Activated CD4-positive, alpha-beta T cell treated with anti-CD3 and anti-CD28 coated beads, Interleukin-2, amount 50 U/mL, for 16 hours (primary cell): ENCODE measurements at regions not wholly inside any gene's neighbourhood (a gene's known extent, or its start where the extent isn't known, plus 50 kb on each side); places are given as distances from the start of the nearest gene placed in this dataset.
"Not testable (repeated sequence)": the region's sequence is repeated elsewhere in the genome, so short reads cannot be mapped to it uniquely, and the experiment has no call there.

Experiments used
- DNase-seq: peaks from one replicate; pipeline ENCODE4 v3.0.0-alpha.2; 2020

DNA sequence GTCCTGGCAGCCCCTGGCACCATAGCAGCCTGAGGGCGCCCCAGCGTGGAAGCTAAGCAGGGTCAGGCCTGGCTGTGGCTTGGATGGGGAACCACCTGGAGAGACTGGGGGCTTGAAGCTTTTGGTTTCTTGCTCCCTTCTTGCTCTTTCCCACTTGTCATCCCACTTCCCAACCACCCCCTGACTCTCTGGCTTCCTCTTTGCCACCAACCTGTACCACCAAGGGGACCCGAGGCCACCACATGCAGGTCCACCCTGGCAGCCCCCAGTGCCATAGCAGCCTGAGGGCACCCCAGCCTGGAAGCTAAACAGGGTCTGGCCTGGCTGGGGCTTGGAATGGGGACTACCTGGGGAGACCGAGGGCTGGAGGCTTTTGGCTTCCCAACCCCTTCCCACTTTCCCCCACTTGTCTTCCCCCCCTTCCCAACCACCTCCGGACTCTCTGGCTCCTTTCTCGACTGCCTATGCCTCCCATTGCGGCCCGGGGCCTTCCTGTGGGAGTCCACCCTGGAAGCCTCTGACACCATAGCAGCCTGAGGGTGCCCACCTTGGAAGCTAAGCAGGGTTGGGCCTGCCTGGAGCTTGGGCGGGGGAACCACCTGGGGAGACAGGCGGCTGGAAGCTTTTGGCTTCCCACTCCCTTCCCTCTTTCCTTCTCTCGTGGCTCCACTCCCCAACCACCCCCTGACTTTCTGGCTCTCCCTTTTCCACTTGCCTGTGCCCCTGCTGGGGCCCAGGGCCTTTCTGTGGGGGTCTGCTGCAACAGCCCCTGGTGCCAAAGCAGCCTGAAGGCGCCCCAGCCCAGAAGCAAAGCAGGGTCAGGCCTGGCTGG is 2294.4 kb downstream of the TP53TG3F start:
- no peak for DNase-seq

DNA sequence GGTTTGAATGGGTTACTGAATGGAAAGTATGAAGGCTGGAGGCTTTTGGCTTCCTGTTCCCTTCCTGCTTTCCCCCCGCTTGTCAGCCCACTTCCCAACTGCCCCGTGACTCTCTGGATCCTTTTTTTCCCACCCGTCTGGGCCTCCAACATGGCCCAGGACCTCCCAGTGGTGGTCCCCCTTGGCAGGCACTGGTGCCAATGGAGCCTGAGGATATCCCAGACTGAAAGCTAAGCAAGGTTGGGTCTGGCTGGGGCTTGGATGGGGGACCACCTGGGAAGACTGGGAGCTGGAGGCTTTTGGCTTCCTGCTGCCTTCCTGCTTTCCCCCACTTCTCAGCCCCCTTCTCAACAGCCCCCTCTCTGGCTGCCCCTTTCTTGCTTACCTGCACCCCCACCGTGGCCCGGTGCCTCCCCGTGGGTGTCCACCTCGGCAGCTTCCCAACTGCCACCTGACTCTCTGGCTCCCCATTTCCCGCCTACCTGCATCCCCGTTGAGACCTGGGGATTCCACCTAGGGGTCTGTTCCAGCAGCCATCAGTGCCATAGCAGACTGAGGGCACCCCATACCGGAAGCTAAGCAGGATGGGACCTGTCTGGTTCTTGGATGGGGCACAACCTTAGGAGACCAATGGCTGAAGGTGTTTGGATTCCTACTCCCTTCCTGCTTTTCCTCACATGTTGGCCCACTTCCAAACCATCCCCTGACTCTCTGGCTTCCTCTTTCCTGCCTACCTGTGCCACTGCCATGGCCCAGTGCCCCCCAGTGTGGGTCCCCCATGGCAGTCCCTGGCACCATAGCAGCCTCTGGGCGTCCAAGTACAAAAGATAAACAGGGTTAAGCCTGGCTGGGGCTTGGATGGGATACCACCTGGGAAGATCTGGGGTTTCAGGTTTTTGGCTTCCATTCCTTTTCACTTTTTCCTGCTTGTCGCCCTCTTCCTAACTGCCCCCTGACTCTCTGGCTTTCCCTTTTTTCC is 2295.3 kb downstream of the TP53TG3F start:
- no peak for DNase-seq

DNA sequence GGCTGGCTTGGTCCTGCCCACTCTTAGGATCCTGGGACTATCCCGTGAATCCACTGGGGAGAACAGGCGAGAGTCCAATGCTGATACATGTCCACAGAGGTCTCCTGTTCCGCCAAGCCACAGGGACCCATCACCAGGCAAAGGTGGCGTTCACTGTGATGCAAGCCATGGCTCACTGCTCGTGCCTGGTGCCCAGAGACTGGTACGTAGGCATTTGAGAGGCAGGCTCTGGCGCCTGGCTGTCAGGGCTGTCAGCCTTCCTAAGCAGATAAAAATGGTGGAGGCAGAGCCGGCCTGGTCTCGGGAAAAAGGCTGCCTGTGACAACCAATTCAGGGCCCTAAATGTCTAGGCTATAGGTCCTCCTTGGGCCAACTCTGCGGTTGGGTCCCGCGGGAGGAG is 2329.0 kb downstream of the TP53TG3F start:
- no peak for DNase-seq

DNA sequence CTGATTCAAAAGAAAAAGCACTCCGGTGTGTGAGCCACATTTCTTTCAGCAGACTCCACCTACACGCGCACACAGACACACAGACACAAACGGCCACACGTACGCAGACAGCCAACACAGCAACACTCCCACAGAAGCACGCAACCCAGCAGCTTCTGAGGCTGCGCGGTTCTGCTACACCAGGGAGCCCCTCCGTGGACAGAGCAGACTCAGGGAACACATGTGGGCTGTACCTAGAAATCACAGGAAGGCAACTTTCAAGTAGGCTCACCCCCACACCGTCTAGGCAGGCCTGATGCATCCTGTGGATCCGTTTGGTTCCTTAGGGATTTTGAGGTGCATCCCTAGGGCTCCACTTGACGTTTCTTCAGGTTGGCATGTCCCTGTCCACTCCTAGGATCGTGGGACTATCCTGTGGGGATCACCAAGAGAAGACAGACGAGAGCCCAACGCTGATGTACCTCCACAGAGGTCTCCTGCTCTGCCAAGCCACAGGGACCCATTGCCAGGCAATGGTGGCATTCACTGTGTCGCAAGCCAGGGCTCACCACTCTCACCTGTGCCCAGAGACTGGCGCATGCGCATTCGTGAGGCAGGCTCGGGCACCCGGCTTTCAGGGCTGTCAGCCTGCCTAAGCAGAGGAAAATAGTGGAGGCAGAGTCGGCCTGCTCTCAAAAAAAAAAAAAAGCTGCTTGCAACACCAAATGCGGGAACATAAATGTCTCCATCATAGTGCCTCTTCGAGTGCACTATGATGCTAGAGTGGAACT is 2333.3 kb downstream of the TP53TG3F start:
- DNase-seq: no peak

DNA sequence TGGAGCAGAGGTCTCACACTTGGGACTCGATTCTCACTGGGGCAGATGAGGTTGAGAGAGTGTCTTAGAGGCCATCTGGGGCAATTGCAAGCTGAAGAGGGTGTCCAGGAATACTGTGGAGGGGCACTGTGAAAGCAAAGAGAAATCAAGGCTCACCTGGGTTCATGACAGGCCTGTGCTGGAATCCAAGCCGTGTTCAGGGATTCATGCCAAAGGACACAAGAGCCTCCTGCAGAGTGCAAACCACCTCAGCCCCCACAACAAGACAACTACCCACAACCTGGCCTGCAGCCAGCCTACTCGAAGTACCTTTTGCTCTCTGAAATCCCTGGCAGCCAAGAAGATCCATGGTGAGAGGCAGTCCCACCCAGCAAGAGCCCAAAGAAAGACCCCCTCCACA is 2334.2 kb downstream of the TP53TG3F start:
- no peak for DNase-seq

DNA sequence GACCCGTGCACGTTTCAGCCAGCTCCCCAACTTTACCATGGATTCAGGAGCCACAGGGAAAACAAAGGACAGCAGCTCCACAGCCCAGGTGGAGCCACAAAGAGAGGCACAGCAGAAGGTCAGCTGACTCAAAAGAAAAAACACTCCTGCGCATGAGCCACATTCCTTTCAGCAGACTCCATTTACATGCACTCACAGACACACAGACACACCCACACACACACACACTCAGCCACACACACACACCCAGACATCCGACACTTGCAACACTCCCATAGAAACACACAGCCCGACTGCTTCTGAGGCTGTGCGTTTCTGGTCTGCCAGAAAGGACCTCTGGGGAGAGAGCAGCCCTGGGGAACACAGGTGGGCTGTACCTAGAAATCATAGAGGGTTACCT is 2335.5 kb downstream of the TP53TG3F start:
- DNase-seq: no peak

DNA sequence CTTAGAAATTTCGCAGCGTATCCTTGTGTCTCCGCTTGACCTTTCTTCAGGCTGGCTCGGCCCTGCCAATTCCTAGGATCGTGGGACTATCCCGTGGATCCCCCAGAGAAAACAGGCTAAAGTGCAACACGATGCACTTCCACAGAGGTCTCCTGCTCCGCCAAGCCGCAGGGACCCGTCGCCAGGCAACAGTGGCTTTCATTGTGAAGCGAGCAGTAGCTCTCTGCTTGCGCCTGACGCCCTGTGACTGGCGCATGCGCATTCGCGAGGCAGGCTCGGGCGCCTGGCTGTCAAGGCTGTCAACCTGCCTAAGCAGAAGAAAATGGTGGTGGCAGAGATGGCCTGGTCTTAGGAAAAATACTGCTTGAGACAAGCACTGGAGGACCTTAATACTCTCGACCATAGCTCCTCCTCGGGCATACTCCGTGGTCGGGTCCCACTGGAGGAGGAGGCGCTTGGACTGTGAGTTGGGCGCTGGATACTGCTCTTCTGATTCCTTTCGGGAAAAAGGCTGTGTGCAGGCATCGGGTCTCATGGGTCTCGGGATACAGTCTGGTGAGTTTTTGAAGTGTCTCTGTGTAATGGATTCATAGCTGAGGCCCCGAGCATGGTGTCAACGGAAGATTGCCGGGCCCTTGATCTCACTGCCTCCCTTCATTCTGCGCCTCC is 2336.1 kb downstream of the TP53TG3F start:
- no peak for DNase-seq

DNA sequence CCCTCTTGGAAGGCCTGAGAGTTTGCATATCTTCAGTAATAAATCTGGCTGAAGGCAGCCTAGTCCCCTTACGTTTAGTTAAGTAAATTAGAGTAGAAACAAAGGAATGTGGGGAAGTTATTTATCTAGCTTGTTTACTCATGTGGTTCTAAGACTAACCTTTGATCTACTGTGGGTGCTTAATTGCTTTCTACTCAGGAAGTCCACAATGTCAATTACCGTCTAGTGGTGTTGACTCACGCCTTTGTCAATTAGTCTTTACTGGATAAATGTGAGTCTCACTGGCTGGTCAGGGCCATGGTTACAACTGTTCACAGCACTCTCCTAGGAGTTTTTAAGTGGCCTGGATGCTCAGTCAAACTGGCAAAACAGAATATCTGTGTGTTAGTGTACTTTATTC is 2338.4 kb downstream of the TP53TG3F start:
- DNase-seq: no peak

DNA sequence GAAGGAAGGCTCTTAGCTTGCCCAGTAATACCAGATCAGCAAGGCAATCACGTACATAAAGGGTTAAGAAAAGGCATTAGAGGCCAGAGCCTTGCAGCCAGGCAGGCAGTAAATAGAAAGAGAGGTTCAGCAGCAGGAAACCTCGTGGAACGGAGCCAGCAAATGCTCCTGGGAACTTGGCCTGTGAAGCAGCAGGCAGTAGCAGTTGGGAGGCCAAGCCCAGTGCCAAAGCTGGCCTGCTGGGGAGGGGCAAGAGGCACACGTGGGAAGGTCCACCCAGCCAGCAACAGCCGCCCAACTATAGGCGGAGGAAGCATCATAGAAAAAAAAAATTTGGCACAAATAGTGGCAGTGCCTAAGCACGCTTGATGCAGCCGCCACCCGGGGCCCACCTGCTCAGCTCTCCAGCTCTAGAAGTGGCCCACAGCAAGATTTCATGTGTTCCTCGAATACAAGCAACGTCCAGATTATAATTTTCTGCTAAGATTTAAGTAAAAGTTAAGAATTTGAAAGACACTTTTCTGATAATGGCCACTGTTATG is 2339.5 kb downstream of the TP53TG3F start:
- DNase-seq: no peak

DNA sequence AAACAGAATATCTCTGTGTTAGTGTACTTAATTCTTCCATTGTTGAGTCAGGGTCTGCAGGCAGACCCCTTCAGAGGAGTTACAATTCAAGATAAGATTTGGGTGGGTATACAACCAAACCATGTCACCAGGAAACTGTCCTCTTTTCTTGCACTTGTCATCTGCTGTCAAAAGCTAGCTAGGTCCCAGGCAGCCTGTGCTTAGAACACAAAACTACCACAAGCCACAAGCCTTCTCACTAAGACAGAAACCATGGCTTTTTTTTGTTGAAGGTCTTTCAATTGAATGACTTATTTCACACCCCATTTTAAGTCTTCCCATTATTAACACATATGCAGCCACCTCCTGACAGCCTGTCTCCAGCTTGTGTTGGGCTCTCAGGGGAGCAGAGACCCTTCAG is 2345.1 kb downstream of the TP53TG3F start:
- not testable (repeated sequence) for DNase-seq

DNA sequence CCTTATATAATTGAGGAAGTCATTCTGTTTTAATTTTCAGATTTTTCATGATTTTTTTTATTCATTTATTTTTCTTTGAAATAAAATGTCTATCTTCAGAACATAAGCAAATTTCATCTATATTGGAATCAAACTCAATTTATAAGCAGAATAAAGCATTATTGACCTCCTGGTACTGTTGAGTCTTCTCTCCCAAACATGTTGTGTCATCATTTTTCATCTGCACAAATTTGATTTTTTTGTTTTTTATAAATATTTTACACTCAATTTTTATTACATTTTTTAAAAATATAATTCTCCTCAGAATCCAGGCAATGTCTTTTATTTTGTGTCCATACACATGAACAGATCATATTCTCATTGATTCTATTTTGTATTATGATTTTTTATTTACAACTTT is 2363.9 kb downstream of the TP53TG3F start:
- no peak for DNase-seq

DNA sequence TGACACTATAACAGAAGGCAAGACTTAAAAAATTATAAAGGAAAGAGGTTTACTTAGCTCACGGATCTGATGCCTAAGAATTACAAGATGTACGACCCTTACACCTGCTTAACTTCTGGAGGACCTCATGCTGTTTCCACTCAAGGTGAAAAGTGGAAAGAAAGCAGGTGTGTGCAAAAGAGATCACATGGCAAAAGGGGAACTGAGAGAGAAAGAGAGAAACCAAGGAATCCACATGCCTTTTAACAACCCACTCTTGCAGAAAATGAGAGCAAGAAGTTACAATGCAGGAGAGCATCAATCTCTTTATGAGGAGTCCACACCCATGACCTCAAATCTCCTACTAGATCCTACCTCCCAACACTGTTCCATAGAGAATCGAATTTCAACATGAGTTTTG is 2382.2 kb downstream of the TP53TG3F start:
- no peak for DNase-seq

DNA sequence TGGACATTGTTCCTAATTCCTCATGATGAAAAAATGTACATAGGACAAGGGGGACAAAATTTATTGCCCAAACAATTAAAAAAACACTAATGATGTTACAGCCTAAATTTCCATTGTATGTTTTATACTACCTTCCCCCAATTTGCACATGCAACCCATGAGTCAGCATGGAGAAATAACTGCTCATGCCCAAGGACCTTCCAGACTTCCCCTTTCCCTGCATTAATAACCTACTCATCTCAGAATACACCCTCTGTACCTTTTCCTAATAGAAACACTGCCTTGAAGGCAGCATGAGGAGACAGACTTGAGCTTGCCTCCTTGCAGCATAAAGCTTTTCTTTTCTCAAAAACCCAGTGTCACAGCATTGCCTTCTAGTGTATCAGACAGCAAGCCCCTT is 2402.8 kb downstream of the TP53TG3F start:
- no peak for DNase-seq

DNA sequence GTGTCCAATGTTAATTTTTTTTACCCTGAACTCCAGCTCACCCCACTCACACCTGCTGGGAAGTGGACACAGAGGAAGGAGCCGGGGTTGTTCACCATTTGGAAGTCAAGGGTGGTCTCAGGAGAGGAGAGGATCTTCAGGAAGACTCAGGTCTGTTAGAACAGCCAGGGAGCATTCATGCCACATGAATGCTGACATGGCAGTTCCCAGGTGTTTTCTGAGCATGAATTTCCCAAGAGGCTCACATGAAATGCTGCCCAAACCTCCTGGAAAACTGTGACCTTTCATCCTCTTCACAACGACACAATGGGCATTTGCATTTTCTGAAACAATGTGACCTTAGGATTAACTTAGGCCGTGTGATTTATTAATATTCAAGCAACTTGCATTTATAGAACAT is 2409.2 kb downstream of the TP53TG3F start:
- DNase-seq: no peak

DNA sequence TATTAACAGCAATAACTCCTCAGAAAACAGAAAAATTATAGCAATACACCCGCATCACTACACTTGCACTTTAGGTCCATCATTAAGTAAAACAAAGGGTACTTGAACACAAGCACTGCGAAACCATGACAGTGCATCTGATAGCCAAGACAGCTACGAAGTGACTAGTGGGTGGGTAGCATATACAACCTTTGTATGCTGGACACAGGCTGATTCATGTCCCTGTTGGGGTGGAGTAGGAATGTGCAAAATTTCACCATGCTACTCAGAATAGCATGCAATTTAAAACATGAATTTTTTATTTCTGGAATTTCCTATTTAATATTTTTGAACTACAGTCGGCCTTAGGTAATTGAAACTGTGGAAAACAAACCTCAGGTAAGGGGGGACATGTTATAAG is 2414.1 kb downstream of the TP53TG3F start:
- no peak for DNase-seq

DNA sequence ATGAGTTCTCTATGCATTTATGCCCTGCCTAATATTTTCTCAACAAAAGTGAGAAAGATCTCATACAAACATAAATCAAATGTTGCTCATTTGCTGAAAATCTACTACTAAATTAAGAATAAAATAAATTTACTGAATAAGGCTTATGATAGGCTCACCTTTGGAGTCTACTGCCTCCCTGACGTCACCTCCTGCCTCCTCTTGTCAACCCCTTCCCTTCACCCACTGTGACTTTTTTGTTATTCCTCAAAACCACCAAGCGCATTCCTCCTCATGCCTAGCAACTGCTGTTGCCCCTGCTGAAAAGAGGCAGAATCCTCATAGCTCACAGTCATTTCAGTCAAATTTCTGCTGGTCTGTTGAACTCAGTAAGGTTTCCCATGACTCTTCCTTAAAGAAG is 2422.2 kb downstream of the TP53TG3F start:
- DNase-seq: no peak

DNA sequence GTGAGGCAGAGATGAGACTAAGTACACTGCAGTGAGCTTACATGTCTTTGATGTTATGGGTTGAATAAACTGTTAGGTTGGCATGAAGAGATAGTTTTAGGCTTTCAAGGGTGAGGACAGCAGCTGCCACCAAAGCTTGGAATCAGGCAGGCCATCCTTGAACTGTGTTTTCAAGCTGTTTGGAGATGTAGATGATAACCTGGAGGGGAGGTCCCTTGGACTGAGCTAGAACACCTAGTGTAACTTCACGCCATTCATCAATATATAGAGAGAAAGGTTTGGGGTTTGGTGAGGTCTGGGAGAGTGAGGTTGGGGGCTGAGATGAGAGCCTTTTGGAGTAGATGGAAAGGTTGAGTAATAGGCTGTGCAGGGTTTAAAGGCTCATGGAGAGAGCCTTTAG is 2447.0 kb downstream of the TP53TG3F start:
- DNase-seq: no peak

DNA sequence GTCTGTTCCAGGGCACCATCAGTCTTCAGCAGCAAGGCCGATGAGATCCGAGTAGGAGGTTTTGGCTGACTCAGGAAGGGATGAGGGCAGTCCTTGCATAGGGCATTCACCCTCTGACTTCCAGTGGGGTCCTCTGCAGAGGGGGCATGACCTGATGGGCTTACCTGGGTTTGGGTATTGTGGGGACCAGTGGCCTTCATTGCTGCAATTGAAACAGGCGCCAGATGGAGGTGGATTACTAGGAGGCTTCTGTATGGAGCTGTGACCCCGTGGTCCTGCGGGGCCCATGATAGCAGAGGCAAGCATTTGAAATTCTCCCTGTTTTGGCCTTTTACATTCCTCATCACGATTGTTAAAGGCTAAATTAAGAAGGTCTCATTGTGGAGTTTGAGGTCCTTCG is 2448.7 kb downstream of the TP53TG3F start:
- no peak for DNase-seq

DNA sequence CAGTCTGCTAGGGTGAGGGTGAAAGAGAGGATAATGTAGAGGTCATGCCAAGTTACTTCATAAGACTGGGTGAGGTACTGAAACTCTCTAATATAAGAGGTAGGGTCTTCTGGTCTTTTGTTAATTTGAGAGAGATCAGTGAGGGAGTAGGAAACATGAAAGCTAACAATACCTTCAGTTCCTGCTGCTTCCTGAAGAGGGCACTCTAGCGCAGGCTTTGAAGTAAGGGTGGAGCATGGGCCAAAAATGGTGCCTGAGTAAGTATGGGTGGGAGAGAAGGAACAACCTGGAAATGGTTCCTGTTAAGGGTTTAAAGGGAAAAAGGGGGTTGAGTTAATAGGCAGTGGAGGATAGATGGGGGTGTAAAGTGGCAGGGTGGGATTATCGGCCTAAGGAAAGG is 2449.5 kb downstream of the TP53TG3F start:
- peak; percentile 2 for DNase-seq

DNA sequence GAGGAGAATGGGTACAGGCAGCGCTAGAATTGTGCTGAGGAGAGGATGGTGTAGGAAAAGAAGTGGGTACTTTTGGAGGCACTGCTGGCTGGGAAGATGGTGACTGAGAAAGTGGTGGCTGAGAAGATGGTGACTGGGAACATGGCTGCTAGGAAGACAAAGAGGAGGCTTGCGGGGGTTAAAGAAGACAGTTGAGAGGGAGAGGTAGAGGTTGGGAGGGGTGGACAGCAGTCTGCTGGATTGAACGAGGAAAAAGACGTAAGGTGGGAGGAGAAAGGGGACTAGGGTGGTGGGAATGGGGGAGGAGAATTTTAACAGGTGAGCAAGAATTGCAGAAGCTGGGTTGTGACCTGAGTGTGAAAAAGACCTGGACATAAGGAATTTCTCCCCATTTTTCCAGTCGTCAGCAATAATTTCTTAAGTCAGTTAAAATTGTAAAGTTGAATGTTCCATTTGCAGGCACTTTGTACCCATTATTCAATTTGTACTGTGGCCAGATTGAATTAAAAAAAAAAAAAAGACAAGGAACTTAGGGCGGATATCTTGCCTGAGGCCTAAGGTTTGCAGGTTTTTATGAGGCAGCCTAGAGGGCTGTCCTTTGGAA is 2450.0 kb downstream of the TP53TG3F start:
- no peak for DNase-seq

DNA sequence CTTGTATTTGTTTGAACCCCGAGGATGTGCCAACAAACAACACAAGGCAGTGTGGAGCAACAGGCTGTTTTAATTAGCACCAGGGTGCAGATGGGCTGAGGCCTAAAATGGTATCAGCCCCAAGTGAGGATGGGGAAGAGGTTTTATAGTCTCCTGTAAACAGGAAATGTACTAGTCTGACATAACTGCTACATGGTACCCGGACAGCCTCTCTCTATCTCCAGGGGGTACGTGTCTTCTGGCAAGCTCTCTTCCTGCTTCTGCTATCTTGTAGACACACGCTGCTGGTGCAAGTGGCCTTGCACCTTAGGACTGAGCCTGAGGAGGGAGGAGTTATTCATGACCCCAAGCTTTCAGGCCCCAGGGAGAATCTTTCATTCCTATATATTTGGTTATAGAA is 2451.0 kb downstream of the TP53TG3F start:
- no peak for DNase-seq

DNA sequence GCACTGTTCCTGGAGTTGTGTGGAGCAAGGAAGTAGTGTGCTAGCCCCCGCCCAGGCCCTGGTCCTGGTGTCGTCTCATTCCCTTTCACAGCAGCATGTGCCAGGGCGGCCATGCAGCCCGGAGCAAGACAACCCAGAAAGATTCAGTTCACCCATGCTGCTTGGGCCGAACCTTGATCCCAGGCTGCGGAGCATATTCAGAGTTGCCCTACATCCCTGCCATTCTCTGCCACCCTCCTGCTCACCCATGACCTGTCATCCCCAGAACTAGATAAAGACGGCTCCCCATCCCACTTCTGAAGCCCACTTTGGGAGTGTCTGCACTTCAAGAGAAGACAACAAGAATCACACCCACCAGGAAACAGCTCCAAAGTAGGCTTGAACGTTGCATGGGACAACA is 2452.5 kb downstream of the TP53TG3F start:
- no peak for DNase-seq
